K562 (cell line): ENCODE measurements at regions not wholly inside any gene's neighbourhood (a gene's known extent, or its start where the extent isn't known, plus 50 kb on each side); places are given as distances from the start of the nearest gene placed in this dataset.
A peak's percentile ranks its signal among the peaks of the same experiment; 100 is the strongest.

ENCODE experiments used
- BRCA1 ChIP-seq, 2 experiments: fragments of 450-650 bp in 1 of 2; sonication (generic) in 1 of 2; formaldehyde crosslinking in 1 of 2; IDR thresholded peaks; 2 replicates each; pipeline versions ENCODE4 v1.5.0 to v1.6.1; 2017 to 2020; ENCODE audit warnings: mild to moderate bottlenecking in 1 of 2, missing genetic modification reagents in 1 of 2
- CLOCK ChIP-seq: fragments of 250-450 bp; sonication (Bioruptor Pico); IDR thresholded peaks from 2 replicates; pipeline ENCODE4 v1.4.0; 2020; ENCODE audit warnings: mild to moderate bottlenecking, moderate library complexity, borderline replicate concordance
- FOXP1 ChIP-seq: sonication (generic); formaldehyde crosslinking; IDR thresholded peaks from 2 replicates; pipeline ENCODE4 v1.8.0; 2022; ENCODE audit warnings: mild to moderate bottlenecking, missing genetic modification reagents
- HNRNPUL1 ChIP-seq: fragments of 200-400 bp; formaldehyde crosslinking; IDR thresholded peaks from 2 replicates; pipeline ENCODE4 v1.6.1; 2017; ENCODE audit warnings: low read length
- KLF10 ChIP-seq: fragments of 250-450 bp; sonication (Bioruptor Pico); IDR thresholded peaks from 2 replicates; pipeline ENCODE4 v1.6.1; 2021; ENCODE audit warnings: matching md5 sums
- L3MBTL2 ChIP-seq: fragments of 450-650 bp; IDR thresholded peaks from 2 replicates; pipeline ENCODE4 v1.6.1; 2016; ENCODE audit warnings: mild to moderate bottlenecking, moderate library complexity
- NCOA1 ChIP-seq: fragments of 450-650 bp; IDR thresholded peaks from 2 replicates; pipeline ENCODE4 v1.6.1; 2016; ENCODE audit warnings: low read depth
- NR2C2 ChIP-seq, 2 experiments: fragments of 200-800 bp in 1 of 2; sonication (Bioruptor generic) in 1 of 2; sonication (generic) in 1 of 2; formaldehyde crosslinking in 1 of 2; IDR thresholded peaks; 2 replicates each; pipeline versions ENCODE4 v1.6.1 to v1.8.0; 2016 to 2022; ENCODE audit warnings: mild to moderate bottlenecking in 1 of 2, missing compliant biosample characterization in 1 of 2, missing genetic modification characterization in 1 of 2, missing genetic modification reagents in 1 of 2
- NRF1 ChIP-seq, 2 experiments: fragments of 450-650 bp; IDR thresholded peaks in 1 of 2; conservative IDR thresholded peaks in 1 of 2; 2 replicates each; pipeline ENCODE4 v1.6.1; 2014; ENCODE audit warnings: mild to moderate bottlenecking in 2 of 2
- POLR2G ChIP-seq: fragments of 200-400 bp; formaldehyde crosslinking; IDR thresholded peaks from 2 replicates; pipeline ENCODE4 v1.6.1; 2017; ENCODE audit warnings: low read depth, mild to moderate bottlenecking, antibody characterized with exemption, low read length, moderate library complexity
- POLR3A ChIP-seq: IDR thresholded peaks from 2 replicates; pipeline ENCODE4 v1.6.1; 2011; ENCODE audit warnings: borderline replicate concordance, mild to moderate bottlenecking, moderate library complexity; ENCODE audit not compliant: insufficient read length, insufficient read depth; ENCODE audit errors: extremely low read depth
- PYGO2 ChIP-seq: fragments of 450-650 bp; IDR thresholded peaks from 2 replicates; pipeline ENCODE4 v1.6.1; 2016; ENCODE audit warnings: mild to moderate bottlenecking, missing genetic modification characterization, moderate library complexity, missing compliant biosample characterization
- TAF1 ChIP-seq: IDR thresholded peaks from 2 replicates; pipeline ENCODE4 v1.6.1; 2011; ENCODE audit warnings: mild to moderate bottlenecking, low read length, moderate library complexity; ENCODE audit not compliant: insufficient read depth, control insufficient read depth, severe bottlenecking; ENCODE audit errors: extremely low read depth
- TCFL5 ChIP-seq: fragments of 250-450 bp; sonication (Bioruptor Pico); conservative IDR thresholded peaks from 2 replicates; pipeline ENCODE4 v1.6.1; 2021; ENCODE audit warnings: mild to moderate bottlenecking, moderate library complexity, matching md5 sums
- TRIM24 ChIP-seq, 2 experiments: fragments of 450-650 bp; IDR thresholded peaks; 2 replicates each; pipeline ENCODE4 v1.6.1; 2016
- YBX1 ChIP-seq: fragments of 450-650 bp; IDR thresholded peaks from 2 replicates; pipeline ENCODE4 v1.7.1; 2016; ENCODE audit warnings: mild to moderate bottlenecking
- ZFP91 ChIP-seq: sonication (generic); formaldehyde crosslinking; IDR thresholded peaks from 2 replicates; pipeline ENCODE4 v1.8.0; 2022; ENCODE audit warnings: mild to moderate bottlenecking, missing genetic modification reagents
- ZNF263 ChIP-seq: sonication (generic); formaldehyde crosslinking; IDR thresholded peaks from 2 replicates; pipeline ENCODE4 v1.8.0; 2022; ENCODE audit warnings: mild to moderate bottlenecking, missing genetic modification reagents, borderline replicate concordance
- ZNF830 ChIP-seq: fragments of 250-450 bp; sonication (Bioruptor Pico); IDR thresholded peaks from 2 replicates; pipeline ENCODE4 v1.5.0; 2021; ENCODE audit warnings: mild to moderate bottlenecking
- TF ChIP-seq, protein P1 (sequence below): fragments of 450-650 bp; IDR thresholded peaks from 2 replicates; pipeline ENCODE4 v1.7.1; 2018; ENCODE audit warnings: mild to moderate bottlenecking, low read depth; ENCODE audit not compliant: partially characterized antibody

DNA sequence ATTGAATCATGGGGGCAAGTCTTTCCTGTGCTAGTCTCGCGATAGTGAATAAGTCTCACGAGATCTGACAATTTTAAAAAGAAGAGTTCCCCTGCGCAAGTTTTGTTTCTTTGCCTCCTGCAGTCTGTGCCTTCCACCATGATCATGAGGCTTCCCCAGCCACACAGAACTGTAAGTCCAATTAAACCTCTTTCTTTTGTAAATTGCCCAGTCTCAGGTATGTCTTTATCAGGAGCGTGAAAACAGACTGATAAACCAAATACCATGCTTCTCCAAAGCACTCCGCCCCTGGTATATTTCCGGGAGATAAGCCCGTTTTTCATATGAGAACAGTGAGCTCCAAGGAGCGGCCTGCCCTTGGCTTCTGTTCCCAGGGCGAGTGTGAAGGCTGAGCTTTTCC lies 118.9 kb downstream of the EVX1 start (continued):
- no peak for TF ChIP-seq CLOCK (CRISPR knock-in tag)
- no peak for TF ChIP-seq PYGO2
- no peak for TF ChIP-seq TCFL5
- TF ChIP-seq TAF1 = peak; percentile 65
- TF ChIP-seq NR2C2 (CRISPR knock-in tag; IDR thresholded peaks at IDR 0.05) = no peak
- no peak for TF ChIP-seq NR2C2 (tag; IDR thresholded peaks at IDR 0.05)
- TF ChIP-seq, protein P1, sequence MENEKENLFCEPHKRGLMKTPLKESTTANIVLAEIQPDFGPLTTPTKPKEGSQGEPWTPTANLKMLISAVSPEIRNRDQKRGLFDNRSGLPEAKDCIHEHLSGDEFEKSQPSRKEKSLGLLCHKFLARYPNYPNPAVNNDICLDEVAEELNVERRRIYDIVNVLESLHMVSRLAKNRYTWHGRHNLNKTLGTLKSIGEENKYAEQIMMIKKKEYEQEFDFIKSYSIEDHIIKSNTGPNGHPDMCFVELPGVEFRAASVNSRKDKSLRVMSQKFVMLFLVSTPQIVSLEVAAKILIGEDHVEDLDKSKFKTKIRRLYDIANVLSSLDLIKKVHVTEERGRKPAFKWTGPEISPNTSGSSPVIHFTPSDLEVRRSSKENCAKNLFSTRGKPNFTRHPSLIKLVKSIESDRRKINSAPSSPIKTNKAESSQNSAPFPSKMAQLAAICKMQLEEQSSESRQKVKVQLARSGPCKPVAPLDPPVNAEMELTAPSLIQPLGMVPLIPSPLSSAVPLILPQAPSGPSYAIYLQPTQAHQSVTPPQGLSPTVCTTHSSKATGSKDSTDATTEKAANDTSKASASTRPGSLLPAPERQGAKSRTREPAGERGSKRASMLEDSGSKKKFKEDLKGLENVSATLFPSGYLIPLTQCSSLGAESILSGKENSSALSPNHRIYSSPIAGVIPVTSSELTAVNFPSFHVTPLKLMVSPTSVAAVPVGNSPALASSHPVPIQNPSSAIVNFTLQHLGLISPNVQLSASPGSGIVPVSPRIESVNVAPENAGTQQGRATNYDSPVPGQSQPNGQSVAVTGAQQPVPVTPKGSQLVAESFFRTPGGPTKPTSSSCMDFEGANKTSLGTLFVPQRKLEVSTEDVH = no peak
- no peak for TF ChIP-seq KLF10
- TF ChIP-seq POLR3A = no peak
- TF ChIP-seq HNRNPUL1 = no peak
- no peak for TF ChIP-seq ZFP91
- TF ChIP-seq L3MBTL2 = peak; percentile 31; the same call in 1 of the 2 replicates
- TF ChIP-seq ZNF263 (CRISPR knock-in tag) = no peak
- TF ChIP-seq TRIM24 (IDR thresholded peaks at IDR 0.05) = no peak
- peak; percentile 78 to 82 for TF ChIP-seq NRF1 (conservative IDR thresholded peaks at IDR 0.05 in 1 of 2, IDR thresholded peaks at IDR 0.05 in 1 of 2)
- peak; percentile 30; the same call in 1 of the 2 replicates for TF ChIP-seq POLR2G
- TF ChIP-seq ZNF830 = no peak
- no peak for TF ChIP-seq YBX1
- no peak for TF ChIP-seq NCOA1
- TF ChIP-seq BRCA1 (IDR thresholded peaks at IDR 0.05) = no peak
- no peak for TF ChIP-seq BRCA1 (CRISPR knock-in tag; IDR thresholded peaks at IDR 0.05)
- TF ChIP-seq FOXP1 (CRISPR knock-in tag) = no peak
